GM18907 (cell line): ENCODE measurements at regions not wholly inside any gene's neighbourhood (a gene's known extent, or its start where the extent isn't known, plus 50 kb on each side); places are given as distances from the start of the nearest gene placed in this dataset.

Source experiments
- ATAC-seq: cut with Tn5 transposase; IDR thresholded peaks from one replicate; pipeline ENCODE4 v1.9.1; 2021; ENCODE audit warnings: mild to moderate bottlenecking, moderate library complexity; ENCODE audit not compliant: unreplicated experiment

GRCh38 chr6:166106076-166106686, 61.5 kb downstream of the TBXT start:
- ATAC-seq: peak; percentile 80

- ATAC-seq: peak; percentile 17
Observed at GRCh38 chr6:166105341-166106075, 62.1 kb downstream of the TBXT start.

- no peak for ATAC-seq
Observed at GRCh38 chr6:166104872-166105271, 62.8 kb downstream of the TBXT start.

GRCh38 chr6:166104107-166104506, 63.5 kb downstream of the TBXT start:
- no peak for ATAC-seq

GRCh38 chr6:166101819-166102419, 65.7 kb downstream of the TBXT start:
- no peak for ATAC-seq

GRCh38 chr6:166097914-166098522, 69.6 kb downstream of the TBXT start:
- ATAC-seq: peak; percentile 97

GRCh38 chr6:166087852-166088251, 79.8 kb downstream of the TBXT start:
- ATAC-seq: no peak

- no peak for ATAC-seq
Observed at GRCh38 chr6:166087246-166087645, 80.4 kb downstream of the TBXT start.

GRCh38 chr6:166085500-166085899, 82.2 kb downstream of the TBXT start:
- no peak for ATAC-seq

- no peak for ATAC-seq
Observed at GRCh38 chr6:166084951-166085350, 82.7 kb downstream of the TBXT start.

- no peak for ATAC-seq
Observed at GRCh38 chr6:166079841-166080240, 87.8 kb downstream of the TBXT start.

GRCh38 chr6:166078294-166078693, 89.4 kb downstream of the TBXT start:
- ATAC-seq: no peak

- no peak for ATAC-seq
Observed at GRCh38 chr6:166076625-166077024, 91.0 kb downstream of the TBXT start.

- ATAC-seq: no peak
Observed at GRCh38 chr6:166075925-166076324, 91.7 kb downstream of the TBXT start.

GRCh38 chr6:166075186-166075585, 92.5 kb downstream of the TBXT start:
- no peak for ATAC-seq

- ATAC-seq: no peak
Observed at GRCh38 chr6:166073082-166073481, 94.6 kb downstream of the TBXT start.

GRCh38 chr6:166068768-166069167, 98.9 kb downstream of the TBXT start:
- ATAC-seq: no peak

GRCh38 chr6:166058064-166058739, 109.4 kb downstream of the TBXT start:
- ATAC-seq: no peak

GRCh38 chr6:166057431-166057830, 110.2 kb downstream of the TBXT start:
- ATAC-seq: no peak

- ATAC-seq: no peak
Observed at GRCh38 chr6:166056637-166057036, 111.0 kb downstream of the TBXT start.

GRCh38 chr6:166055801-166056200, 111.8 kb downstream of the TBXT start:
- no peak for ATAC-seq
